ENCODE measurements at regions not wholly inside any gene's neighbourhood (a gene's known extent, or its start where the extent isn't known, plus 50 kb on each side); places are given as distances from the start of the nearest gene placed in this dataset.

DNA sequence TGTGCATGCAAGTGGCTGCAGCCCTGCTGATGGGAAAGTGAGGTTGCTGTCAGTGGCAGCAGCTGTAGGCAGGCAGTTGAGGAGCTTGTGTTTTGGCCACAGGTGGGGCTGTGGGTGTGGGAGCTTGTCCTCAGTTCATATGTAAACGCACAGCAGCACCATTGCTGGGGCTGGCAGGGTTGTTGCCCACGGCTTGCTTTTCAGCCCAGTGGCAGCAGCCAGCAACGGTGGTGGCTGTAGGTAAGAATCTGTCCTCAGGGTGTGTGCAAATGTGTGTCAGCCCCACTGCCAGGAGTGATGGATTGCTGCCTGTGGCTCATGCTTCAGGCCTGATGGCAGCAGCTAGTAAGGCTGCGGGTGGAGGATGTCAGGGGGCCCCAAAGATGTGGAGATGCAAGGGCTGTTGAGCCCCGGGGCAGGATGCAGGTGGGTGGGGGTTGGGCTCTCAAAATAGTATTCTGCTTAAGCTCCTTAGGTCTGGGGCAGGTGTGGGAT, 141.3 kb upstream of the THUMPD2 start:
- no peak overlapping the region for H3K27ac ChIP-seq (ENCODE audit: control insufficient read depth, insufficient read depth)
- no peaks in the 10 kb centered on the region for H4K20me1 ChIP-seq (ENCODE audit: control insufficient read depth, insufficient read depth)
- SMC1A ChIA-PET (ENCODE audit: uncharacterized antibody, unreplicated experiment), result no interaction called here
- no peaks in the 10 kb centered on the region for H3K4me1 ChIP-seq (ENCODE audit: control insufficient read depth, insufficient read depth, low read length)
- no peaks in the 10 kb centered on the region; a peak in 1 of 4 replicates for H3K27me3 ChIP-seq (replicated peaks in 1 of 2; ENCODE audit: control insufficient read depth in 2 of 2, insufficient read depth in 2 of 2, low read length in 1 of 2)
- POLR2A ChIA-PET, result no interaction called here
- no TSS peak for BruUV-seq (replicated peaks)
- WGBS (ENCODE audit: insufficient coverage, insufficient replicate concordance, low lambda C conversion rate, missing lambda C conversion rate), result 6% methylated on average over 5 of the region's 5 CpGs
- H3K4me3 ChIP-seq, result no peak overlapping the region
- no peak overlapping the region for H2AFZ ChIP-seq (ENCODE audit: control insufficient read depth, low read depth, low read length)
- RAD21 ChIA-PET (ENCODE audit: unreplicated experiment), result no interaction called here
- no peak overlapping the region for H3K4me2 ChIP-seq (ENCODE audit: control insufficient read depth, insufficient read depth)
- in situ Hi-C loops (cut with MboI) (no loop called here), intact Hi-C loops (cut with micrococcal nuclease; ENCODE audit: unreplicated experiment) (no loop called here)
- DNase-seq (ENCODE audit: low read depth, low spot score) (no peak), ATAC-seq (no peak), FAIRE-seq (no peak)
- H3K79me2 ChIP-seq (ENCODE audit: control insufficient read depth, insufficient read depth, low read length), result no peaks in the 10 kb centered on the region
- no peaks in the 10 kb centered on the region for H3K9me3 ChIP-seq (replicated peaks; ENCODE audit: control insufficient read depth, insufficient read depth, low read length)
- H3K9ac ChIP-seq (ENCODE audit: control insufficient read depth, insufficient read depth, low read length), result no peak overlapping the region
- CTCF ChIA-PET, result interaction anchor here (1.3 kb wide), 1 partner anchor 635 kb away, joined by 3 read pairs; no protein-coding TSS in a partner anchor
- no peaks in the 10 kb centered on the region for H3K36me3 ChIP-seq (ENCODE audit: control insufficient read depth in 2 of 2, insufficient read depth in 2 of 2, low read length in 1 of 2)
- TF ChIP-seq, protein P1, sequence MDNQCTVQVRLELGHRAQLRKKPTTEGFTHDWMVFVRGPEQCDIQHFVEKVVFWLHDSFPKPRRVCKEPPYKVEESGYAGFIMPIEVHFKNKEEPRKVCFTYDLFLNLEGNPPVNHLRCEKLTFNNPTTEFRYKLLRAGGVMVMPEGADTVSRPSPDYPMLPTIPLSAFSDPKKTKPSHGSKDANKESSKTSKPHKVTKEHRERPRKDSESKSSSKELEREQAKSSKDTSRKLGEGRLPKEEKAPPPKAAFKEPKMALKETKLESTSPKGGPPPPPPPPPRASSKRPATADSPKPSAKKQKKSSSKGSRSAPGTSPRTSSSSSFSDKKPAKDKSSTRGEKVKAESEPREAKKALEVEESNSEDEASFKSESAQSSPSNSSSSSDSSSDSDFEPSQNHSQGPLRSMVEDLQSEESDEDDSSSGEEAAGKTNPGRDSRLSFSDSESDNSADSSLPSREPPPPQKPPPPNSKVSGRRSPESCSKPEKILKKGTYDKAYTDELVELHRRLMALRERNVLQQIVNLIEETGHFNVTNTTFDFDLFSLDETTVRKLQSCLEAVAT (IDR thresholded peaks at IDR 0.05), result no peak
- TF ChIP-seq CBFB (IDR thresholded peaks at IDR 0.05; ENCODE audit: low read depth) (no peak), EP300 (IDR thresholded peaks at IDR 0.05; ENCODE audit: borderline replicate concordance in 1 of 2, control insufficient read depth in 1 of 2, low read depth in 2 of 2, low read length in 2 of 2) (no peak), EGR1 (IDR thresholded peaks at IDR 0.05; ENCODE audit: borderline replicate concordance in 1 of 2, low read depth in 2 of 2, low read length in 2 of 2) (no peak), LARP7 (IDR thresholded peaks at IDR 0.05) (no peak), RCOR1 (conservative IDR thresholded peaks at IDR 0.05; ENCODE audit: low read depth, low read length) (no peak), IKZF2 (IDR thresholded peaks at IDR 0.05) (no peak), TBL1XR1 (IDR thresholded peaks at IDR 0.05; ENCODE audit: low read depth, low read length) (no peak), HDAC6 (IDR thresholded peaks at IDR 0.05; ENCODE audit: unreplicated experiment) (no peak), ZZZ3 (IDR thresholded peaks at IDR 0.05; ENCODE audit: control insufficient read depth, insufficient read length, low read depth) (no peak), RBBP5 (conservative IDR thresholded peaks at IDR 0.05) (no peak), GATAD2B (conservative IDR thresholded peaks at IDR 0.05; ENCODE audit: low read depth) (no peak), SMC3 (IDR thresholded peaks at IDR 0.05; ENCODE audit: borderline replicate concordance, low read length) (no peak)
- TF ChIP-seq, protein P2, sequence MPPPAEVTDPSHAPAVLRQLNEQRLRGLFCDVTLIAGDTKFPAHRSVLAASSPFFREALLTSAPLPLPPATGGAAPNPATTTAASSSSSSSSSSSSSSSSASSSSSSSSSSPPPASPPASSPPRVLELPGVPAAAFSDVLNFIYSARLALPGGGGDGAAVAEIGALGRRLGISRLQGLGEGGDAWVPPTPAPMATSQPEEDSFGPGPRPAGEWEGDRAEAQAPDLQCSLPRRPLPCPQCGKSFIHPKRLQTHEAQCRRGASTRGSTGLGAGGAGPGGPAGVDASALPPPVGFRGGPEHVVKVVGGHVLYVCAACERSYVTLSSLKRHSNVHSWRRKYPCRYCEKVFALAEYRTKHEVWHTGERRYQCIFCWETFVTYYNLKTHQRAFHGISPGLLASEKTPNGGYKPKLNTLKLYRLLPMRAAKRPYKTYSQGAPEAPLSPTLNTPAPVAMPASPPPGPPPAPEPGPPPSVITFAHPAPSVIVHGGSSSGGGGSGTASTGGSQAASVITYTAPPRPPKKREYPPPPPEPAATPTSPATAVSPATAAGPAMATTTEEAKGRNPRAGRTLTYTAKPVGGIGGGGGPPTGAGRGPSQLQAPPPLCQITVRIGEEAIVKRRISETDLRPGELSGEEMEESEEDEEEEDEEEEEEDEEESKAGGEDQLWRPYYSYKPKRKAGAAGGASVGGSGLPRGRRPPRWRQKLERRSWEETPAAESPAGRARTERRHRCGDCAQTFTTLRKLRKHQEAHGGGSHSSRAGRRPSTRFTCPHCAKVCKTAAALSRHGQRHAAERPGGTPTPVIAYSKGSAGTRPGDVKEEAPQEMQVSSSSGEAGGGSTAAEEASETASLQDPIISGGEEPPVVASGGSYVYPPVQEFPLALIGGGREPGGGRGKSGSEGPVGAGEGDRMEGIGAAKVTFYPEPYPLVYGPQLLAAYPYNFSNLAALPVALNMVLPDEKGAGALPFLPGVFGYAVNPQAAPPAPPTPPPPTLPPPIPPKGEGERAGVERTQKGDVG (CRISPR knock-in tag; IDR thresholded peaks at IDR 0.05), result no peak
- TF ChIP-seq, protein P3, sequence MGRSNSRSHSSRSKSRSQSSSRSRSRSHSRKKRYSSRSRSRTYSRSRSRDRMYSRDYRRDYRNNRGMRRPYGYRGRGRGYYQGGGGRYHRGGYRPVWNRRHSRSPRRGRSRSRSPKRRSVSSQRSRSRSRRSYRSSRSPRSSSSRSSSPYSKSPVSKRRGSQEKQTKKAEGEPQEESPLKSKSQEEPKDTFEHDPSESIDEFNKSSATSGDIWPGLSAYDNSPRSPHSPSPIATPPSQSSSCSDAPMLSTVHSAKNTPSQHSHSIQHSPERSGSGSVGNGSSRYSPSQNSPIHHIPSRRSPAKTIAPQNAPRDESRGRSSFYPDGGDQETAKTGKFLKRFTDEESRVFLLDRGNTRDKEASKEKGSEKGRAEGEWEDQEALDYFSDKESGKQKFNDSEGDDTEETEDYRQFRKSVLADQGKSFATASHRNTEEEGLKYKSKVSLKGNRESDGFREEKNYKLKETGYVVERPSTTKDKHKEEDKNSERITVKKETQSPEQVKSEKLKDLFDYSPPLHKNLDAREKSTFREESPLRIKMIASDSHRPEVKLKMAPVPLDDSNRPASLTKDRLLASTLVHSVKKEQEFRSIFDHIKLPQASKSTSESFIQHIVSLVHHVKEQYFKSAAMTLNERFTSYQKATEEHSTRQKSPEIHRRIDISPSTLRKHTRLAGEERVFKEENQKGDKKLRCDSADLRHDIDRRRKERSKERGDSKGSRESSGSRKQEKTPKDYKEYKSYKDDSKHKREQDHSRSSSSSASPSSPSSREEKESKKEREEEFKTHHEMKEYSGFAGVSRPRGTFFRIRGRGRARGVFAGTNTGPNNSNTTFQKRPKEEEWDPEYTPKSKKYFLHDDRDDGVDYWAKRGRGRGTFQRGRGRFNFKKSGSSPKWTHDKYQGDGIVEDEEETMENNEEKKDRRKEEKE (IDR thresholded peaks at IDR 0.05), result no peak

Measured in GM12878 (cell line).